ENCODE measurements at regions not wholly inside any gene's neighbourhood (a gene's known extent, or its start where the extent isn't known, plus 50 kb on each side); places are given as distances from the start of the nearest gene placed in this dataset.
A peak's percentile ranks its signal among the peaks of the same experiment; 100 is the strongest.

DNA sequence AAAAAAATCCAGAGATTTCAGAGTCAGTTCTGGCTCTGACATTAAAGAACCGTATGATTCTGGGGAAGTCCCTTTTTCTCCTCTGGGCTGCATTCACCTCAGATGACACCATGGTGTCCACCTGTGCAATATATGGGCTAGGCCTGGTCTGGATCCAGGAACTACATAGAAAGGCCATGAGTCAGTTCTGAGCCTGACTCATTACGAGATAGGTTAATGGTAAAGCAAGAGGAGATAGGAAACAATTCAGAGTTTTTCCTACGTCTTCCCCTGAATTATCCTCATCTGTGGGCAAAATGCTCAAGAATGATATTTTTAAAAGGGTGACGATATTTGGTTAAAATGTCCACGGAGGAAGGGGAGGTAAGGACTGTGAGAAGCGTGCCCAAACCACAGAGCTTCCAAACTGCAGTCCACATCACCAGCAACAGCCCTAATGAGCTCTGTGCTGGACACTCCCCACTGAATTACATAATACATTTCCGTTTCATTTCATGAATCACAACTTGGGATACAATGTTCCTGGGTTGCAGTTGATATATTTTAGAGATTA lies 180.1 kb upstream of the OSR1 start:
- no peaks in the 10 kb centered on the region for H3K36me3 ChIP-seq (ENCODE audit: control insufficient read depth in 2 of 2, insufficient read depth in 2 of 2, low read length in 1 of 2)
- in situ Hi-C loops (cut with MboI): no loop called here
- ATAC-seq: peak; percentile 59
- ChIA-PET CTCF (no interaction called here), SMC1A (ENCODE audit: uncharacterized antibody, unreplicated experiment) (interaction anchor here (0.6 to 0.7 kb wide), 2 partner anchors 124 to 292 kb away, joined by 3 read pairs; no protein-coding TSS in a partner anchor), POLR2A (interaction anchor here (0.7 kb wide), 1 partner anchor 194 kb away, joined by 5 read pairs; no protein-coding TSS in a partner anchor), RAD21 (ENCODE audit: unreplicated experiment) (no interaction called here)
- no peaks in the 10 kb centered on the region for H3K79me2 ChIP-seq (ENCODE audit: control insufficient read depth, insufficient read depth, low read length)
- H3K27ac ChIP-seq (ENCODE audit: control insufficient read depth, insufficient read depth): no peak overlapping the region
- no peak for FAIRE-seq
- H3K4me3 ChIP-seq: no peak overlapping the region
- no peaks in the 10 kb centered on the region for H3K4me1 ChIP-seq (ENCODE audit: control insufficient read depth, insufficient read depth, low read length)
- H3K27me3 ChIP-seq (replicated peaks in 1 of 2; ENCODE audit: control insufficient read depth in 2 of 2, insufficient read depth in 2 of 2, low read length in 1 of 2): no peaks in the 10 kb centered on the region
- no peaks in the 10 kb centered on the region for H3K9me3 ChIP-seq (replicated peaks; ENCODE audit: control insufficient read depth, insufficient read depth, low read length)
- H3K4me2 ChIP-seq (ENCODE audit: control insufficient read depth, insufficient read depth): no peak overlapping the region
- BruUV-seq (replicated peaks): no TSS peak
- 21% methylated on average over 7 of the region's 7 CpGs for WGBS (ENCODE audit: insufficient coverage, insufficient replicate concordance, low lambda C conversion rate, missing lambda C conversion rate)
- no peaks in the 10 kb centered on the region for H4K20me1 ChIP-seq (ENCODE audit: control insufficient read depth, insufficient read depth)
- no peak overlapping the region for H2AFZ ChIP-seq (ENCODE audit: control insufficient read depth, low read depth, low read length)
- no peak for DNase-seq (ENCODE audit: low read depth, low spot score)
- no peak for TF ChIP-seq HDGF (IDR thresholded peaks at IDR 0.05)
- intact Hi-C loops (cut with micrococcal nuclease; ENCODE audit: unreplicated experiment): no loop called here
- H3K9ac ChIP-seq (ENCODE audit: control insufficient read depth, insufficient read depth, low read length): no peak overlapping the region

DNA sequence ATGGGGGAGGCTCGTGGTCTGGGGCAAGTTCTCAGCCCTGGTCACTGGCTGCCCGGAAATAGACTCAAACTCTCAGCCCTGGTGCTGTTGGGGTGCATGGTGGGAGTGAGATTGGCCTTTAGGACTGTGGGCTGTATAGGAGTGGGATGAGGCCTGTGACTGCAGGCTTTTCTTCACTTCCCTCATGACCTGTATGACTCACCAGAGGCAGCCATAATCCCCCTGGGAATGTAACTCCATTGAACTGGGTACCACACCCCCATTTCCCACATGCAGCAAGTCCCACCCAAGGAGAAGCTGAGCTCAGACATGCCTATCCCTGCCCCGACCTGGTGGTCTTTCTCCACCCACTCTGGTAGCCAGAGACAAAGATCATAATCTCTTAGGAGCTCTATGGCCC lies 177.7 kb upstream of the OSR1 start:
- RAD21 ChIA-PET (ENCODE audit: unreplicated experiment): no interaction called here
- SMC1A ChIA-PET (ENCODE audit: uncharacterized antibody, unreplicated experiment): no interaction called here
- Histone ChIP-seq H3K27ac (ENCODE audit: control insufficient read depth, insufficient read depth) (no peak overlapping the region), H3K4me1 (ENCODE audit: control insufficient read depth, insufficient read depth, low read length) (no peaks in the 10 kb centered on the region), H3K9me3 (replicated peaks; ENCODE audit: control insufficient read depth, insufficient read depth, low read length) (no peaks in the 10 kb centered on the region), H3K9ac (ENCODE audit: control insufficient read depth, insufficient read depth, low read length) (no peak overlapping the region), H3K4me2 (ENCODE audit: control insufficient read depth, insufficient read depth) (no peak overlapping the region), H3K4me3 (no peak overlapping the region), H2AFZ (ENCODE audit: control insufficient read depth, low read depth, low read length) (no peak overlapping the region), H4K20me1 (ENCODE audit: control insufficient read depth, insufficient read depth) (no peaks in the 10 kb centered on the region), H3K36me3 (ENCODE audit: control insufficient read depth in 2 of 2, insufficient read depth in 2 of 2, low read length in 1 of 2) (no peaks in the 10 kb centered on the region), H3K27me3 (replicated peaks in 1 of 2; ENCODE audit: control insufficient read depth in 2 of 2, insufficient read depth in 2 of 2, low read length in 1 of 2) (no peaks in the 10 kb centered on the region), H3K79me2 (ENCODE audit: control insufficient read depth, insufficient read depth, low read length) (no peaks in the 10 kb centered on the region)
- POLR2A ChIA-PET: no interaction called here
- intact Hi-C loops (cut with micrococcal nuclease; ENCODE audit: unreplicated experiment) (no loop called here), in situ Hi-C loops (cut with MboI) (no loop called here)
- ATAC-seq: no peak
- TF ChIP-seq, protein P1, sequence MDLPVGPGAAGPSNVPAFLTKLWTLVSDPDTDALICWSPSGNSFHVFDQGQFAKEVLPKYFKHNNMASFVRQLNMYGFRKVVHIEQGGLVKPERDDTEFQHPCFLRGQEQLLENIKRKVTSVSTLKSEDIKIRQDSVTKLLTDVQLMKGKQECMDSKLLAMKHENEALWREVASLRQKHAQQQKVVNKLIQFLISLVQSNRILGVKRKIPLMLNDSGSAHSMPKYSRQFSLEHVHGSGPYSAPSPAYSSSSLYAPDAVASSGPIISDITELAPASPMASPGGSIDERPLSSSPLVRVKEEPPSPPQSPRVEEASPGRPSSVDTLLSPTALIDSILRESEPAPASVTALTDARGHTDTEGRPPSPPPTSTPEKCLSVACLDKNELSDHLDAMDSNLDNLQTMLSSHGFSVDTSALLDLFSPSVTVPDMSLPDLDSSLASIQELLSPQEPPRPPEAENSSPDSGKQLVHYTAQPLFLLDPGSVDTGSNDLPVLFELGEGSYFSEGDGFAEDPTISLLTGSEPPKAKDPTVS (IDR thresholded peaks at IDR 0.05; ENCODE audit: low read depth, low read length): no peak
- TF ChIP-seq ETV6 (conservative IDR thresholded peaks at IDR 0.05 in 1 of 2, IDR thresholded peaks at IDR 0.05 in 1 of 2; ENCODE audit: borderline replicate concordance in 1 of 2, low read depth in 1 of 2): no peak
- TF ChIP-seq KAT2A (conservative IDR thresholded peaks at IDR 0.05; ENCODE audit: control insufficient read depth, low read depth, low read length): no peak
- TF ChIP-seq, protein P2, sequence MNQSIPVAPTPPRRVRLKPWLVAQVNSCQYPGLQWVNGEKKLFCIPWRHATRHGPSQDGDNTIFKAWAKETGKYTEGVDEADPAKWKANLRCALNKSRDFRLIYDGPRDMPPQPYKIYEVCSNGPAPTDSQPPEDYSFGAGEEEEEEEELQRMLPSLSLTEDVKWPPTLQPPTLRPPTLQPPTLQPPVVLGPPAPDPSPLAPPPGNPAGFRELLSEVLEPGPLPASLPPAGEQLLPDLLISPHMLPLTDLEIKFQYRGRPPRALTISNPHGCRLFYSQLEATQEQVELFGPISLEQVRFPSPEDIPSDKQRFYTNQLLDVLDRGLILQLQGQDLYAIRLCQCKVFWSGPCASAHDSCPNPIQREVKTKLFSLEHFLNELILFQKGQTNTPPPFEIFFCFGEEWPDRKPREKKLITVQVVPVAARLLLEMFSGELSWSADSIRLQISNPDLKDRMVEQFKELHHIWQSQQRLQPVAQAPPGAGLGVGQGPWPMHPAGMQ (IDR thresholded peaks at IDR 0.05; ENCODE audit: borderline replicate concordance): no peak
- TF ChIP-seq RUNX3 (IDR thresholded peaks at IDR 0.05; ENCODE audit: low read length): no peak
- no peak for TF ChIP-seq ZNF217 (IDR thresholded peaks at IDR 0.05)
- TF ChIP-seq MYC (IDR thresholded peaks at IDR 0.05; ENCODE audit: insufficient read depth, insufficient read length, insufficient replicate concordance, low read length, severe bottlenecking): no peak
- no peak for TF ChIP-seq SREBF2 (IDR thresholded peaks at IDR 0.05; ENCODE audit: low read length)
- no peak for TF ChIP-seq CHD1 (IDR thresholded peaks at IDR 0.05; ENCODE audit: low read depth, low read length)
- no TSS peak for BruUV-seq (replicated peaks)
- 0% methylated on average over 3 of the region's 3 CpGs for WGBS (ENCODE audit: insufficient coverage, insufficient replicate concordance, low lambda C conversion rate, missing lambda C conversion rate)
- no peak for FAIRE-seq
- CTCF ChIA-PET: no interaction called here
- DNase-seq (ENCODE audit: low read depth, low spot score): no peak

Measured in GM12878 (cell line).